ENCODE measurements at regions not wholly inside any gene's neighbourhood (a gene's known extent, or its start where the extent isn't known, plus 50 kb on each side); places are given as distances from the start of the nearest gene placed in this dataset.

DNA sequence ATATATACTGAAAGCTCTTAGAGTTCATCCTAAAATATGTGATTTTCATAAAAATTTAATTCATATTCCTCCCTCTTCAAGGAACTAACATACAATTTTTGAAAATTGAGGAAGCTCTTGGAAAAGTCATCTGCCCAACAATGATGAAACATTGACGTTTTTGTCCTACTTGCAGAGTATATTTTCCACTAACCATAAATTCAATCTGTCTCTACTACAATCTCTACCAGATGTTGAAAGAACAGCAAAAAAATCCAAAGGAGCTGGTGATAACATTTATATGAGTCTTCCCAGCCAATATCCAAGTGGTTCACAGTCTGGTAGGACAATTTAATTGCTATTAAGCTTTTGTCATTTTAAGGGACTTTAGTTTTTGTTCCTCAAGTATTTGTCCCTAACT, 81.1 kb upstream of the NR3C1 start:
- DNase-seq = no peak

DNA sequence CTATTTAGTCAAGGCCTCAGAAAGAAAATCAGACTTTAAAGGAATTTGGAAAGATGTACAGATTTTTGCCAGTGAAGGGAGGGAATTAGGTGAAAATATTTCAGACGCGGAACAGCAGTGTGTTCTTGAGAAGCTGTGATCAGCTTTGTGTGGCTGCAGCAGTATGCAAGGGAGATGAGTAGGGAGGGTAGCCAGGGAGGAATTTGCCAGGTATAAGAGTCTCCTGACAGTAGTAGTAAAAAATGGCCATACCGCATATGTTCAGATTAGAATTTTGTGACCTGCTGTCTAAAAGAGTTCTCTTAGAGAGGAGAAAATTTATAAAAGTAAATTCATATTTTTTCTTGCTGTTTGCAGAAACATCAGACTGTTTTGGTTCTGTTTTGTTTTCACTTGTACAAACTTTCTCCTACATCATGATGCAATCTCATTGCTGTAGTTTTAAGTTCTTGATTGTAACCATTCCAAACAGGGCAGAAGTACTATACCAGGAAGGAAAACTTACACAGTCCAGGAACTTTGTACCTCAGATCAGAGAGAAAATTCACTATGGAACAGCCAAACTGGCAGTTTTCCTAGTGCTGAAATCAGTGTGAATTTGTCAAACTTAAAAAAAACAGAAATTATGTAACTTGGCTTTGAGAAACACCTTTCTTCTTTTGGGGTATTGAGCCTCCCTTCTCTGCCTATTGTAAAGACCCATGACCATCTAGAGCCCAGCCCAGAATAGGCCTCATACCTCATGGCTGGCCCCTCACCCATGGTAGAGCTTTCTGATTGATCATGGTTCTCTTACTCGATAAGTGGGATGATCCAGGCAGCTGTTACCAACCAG, 78.4 kb upstream of the NR3C1 start:
- no peak for DNase-seq

DNA sequence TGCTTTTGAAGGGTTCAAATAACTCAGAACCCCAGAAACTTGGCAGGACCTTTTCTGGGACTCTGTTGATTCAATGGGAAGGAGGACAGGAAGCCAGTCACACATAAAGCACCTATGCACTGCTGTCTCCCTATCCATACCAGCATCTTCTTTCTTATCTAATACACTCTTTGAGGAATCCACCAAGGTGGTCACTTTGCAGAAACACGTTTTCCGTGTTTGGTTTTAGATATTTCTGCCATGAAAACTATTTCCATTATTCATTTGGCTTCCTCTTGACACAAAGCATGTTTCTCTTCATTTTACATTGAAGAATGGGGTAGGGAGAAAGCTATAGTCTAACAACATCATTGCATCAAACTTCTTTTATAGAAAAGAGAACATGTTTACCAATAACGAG, 76.5 kb upstream of the NR3C1 start:
- no peak for DNase-seq

DNA sequence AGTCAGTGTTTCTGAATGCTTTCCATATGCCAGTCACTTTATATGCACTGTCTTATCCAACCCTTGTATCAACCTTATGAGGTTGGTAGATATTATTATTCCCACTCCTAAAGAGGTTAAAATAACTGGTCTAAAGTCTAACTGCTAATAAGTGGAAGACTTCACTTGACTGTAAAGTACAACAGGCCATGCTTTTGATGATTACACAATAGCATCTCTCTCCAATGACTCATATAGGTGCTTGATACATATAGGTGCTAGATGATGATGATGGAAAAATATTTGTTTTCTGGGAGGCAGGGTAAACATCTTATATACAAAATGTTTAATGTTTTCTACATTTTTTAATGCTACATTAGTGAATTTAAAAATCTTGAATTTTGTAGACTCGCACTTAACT, 75.9 kb upstream of the NR3C1 start:
- DNase-seq = no peak

DNA sequence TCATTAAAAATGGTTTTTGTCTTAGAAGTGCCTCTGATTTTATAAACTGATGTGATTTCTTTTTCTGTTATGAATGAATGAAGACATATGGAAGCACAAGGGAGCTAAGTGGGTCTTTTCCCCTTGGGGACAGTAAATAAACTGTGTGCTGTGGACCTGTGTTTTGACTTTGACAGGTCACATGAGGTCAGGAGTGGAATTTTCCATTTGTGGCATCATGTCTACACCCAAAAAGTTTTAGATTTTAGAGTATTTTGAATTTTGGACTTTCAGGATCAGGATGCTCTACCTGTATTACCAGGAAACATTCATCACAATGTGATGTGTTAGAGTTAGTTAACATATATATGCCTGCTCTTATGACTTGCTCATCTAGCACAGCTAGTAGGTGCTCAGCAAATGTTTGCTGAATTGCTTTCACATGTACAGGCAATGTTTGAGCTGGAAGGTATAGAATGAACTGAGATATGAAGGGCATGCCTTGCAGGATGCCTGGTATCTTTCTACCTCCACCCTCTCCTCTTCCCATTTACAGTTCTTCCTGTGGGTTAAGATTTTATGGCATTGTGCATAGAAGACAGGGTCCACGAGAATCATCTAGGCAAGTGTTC, 73.2 kb upstream of the NR3C1 start:
- no peak for DNase-seq

DNA sequence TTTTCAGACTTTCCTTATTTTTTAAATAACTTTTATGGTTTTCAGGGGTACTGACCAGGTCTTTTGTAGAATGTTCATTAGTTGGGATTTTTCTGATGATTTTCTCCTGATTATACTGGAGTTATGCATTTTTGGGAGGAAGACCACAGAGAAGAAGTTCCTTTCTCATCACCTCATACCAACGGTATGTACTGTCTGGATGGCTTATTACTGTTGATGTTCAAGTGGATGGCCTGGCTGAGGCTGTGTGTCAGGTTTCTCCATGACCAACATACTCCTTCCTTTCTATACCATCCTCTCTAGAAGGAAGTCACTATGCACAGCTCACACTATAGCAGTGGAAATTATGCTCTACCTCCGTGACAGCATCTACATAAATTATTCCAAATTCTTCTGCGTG, 71.1 kb upstream of the NR3C1 start:
- DNase-seq = no peak

DNA sequence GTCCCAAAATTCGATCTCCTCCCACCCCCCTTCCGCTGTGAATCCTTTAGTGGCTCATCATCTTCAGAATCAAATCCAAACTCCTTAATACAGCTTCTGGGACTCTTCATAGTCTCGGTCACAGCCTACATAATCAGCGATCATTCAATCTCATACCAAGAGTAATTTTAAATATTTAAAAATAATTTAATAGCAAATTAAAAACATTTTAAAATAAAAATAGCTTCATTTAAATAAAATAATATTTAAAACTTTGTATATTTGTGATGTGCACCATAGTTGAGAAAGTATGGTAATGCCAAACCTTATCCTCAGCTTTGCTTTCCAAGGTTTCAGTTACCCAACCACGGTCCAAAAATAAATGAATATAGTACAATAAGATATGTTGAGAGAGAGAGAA, 70.0 kb upstream of the NR3C1 start:
- no peak for DNase-seq

DNA sequence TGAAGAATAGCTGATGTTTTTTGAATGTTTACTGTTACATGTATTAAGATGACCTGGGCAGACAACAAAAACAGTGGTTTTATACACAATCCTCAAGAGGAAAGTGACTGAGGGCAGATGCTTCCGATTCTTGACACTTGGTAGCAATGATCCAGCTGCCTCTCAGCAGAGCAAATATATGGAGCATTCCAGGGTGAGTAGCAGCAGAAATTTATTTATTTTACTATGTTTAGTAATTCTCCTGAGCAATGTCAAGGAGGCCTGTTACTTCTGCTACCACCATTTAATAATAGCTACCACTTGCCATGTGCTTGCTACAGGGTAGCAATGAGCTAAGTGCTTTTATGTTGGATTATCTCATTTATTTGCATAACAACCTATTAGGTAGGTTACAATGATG, 69.1 kb upstream of the NR3C1 start:
- no peak for DNase-seq

DNA sequence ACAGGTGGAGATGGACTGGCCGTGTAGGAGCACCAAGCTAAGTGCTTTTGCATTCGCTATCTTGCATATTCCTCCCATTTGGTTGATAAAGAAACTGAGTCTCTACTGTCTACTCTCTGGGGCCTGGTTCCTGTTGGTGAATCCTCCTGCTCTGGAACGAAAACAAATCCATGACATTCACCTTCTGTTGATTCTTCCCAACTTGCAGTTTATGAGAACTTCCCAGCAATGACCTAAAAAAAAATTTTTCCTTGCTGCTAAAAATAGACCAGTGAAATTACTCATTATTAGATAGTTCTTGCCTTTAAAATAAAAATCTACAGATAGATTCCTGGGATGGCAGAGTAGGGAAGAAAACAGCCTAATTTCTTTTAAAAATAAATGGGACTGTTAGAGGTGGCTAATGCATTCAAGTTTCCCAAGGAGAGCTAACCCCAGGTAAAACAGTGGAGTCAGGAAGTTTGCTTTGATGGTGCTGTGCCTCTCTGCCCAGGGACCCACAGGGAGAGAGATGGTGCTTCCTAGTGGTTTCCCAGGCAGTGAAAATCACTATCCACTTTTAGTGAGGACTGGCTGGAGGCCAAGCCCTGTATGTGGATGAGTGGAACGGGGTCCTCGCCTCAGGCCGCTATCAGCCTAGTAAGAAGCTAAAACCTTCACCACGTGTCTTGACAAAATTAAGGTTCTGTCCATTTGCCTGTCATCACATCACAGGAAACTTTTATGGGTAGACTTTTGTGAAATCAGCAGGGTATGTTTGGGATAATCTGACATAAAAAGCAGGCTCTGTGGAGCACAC, 68.4 kb upstream of the NR3C1 start:
- no peak for DNase-seq

DNA sequence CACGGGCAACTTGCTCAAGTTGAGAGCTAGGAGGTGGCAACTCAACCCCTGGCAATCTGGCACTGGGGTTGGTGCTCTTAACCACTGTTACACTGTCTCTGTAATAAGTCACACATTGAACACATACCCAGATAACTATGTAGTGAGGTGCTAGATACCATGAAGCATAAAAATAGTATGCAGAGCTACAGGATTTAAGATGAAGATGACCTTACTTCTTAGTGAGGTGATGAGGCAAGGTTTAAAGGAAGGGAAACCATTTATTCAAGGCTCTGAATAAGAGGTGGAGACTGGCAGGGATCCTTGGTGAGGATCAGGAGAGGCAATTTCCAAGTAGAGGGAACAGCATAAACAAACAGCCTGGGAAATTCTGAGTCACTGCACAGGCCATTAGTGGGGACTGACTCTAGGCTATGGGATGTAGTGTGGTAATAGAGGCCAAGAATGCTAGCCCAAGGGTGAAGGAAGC, 67.6 kb upstream of the NR3C1 start:
- no peak for DNase-seq

DNA sequence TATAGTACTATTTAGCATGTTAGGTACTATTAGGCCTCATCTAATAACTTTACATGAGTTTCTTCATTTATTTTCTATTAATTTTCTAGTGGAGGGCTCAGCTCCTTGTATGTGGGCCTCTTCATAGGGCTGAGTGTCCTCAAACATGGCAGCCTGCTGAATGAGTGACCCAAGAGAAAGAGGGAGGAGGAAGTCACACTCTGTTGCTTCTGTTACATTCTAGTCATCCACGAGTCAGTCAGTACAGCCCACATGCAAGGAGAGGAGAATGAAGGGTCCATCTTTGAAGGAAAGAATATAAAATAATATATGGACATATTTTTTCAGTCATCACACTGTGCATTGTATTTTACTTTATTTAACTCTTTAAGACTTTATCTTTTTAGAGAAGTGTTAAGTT, 66.6 kb upstream of the NR3C1 start:
- no peak for DNase-seq

DNA sequence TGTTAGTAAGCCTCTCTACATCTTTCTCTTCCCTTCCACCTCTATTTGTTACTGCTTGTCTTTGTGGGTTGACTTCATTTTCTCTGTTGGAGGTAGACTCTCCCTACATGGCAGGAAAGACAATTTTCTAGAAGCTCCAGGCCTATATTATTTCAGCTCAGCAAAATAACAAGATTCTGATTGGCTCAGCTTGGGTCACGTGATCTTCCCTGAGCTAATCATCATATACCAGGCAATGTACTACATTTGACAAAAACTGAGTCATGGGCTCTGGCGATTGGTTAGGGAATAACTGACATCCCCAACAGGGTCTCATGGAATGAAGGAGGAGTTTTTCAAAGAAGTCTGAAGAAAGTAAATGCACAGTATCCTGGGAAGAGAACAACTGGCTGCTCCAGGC, 65.6 kb upstream of the NR3C1 start:
- no peak for DNase-seq

DNA sequence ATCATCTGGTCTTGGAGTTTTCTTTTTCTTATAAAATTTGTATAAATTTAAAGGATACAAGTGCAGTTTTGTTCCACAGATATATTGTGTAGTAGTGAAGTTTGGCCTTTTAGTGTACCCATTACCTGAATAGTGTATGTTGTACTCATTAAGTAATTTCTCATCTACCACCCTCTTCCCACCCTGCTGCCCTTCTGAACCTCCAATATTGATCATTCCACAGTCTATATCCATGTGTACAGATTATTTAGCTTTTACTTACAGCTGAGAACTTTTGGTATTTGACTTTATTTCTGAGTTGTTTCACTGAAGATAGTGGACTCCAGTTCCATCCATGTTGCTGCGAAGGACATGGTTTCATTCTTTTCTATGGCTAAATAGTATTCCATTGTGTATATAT, 63.1 kb upstream of the NR3C1 start:
- DNase-seq = no peak

DNA sequence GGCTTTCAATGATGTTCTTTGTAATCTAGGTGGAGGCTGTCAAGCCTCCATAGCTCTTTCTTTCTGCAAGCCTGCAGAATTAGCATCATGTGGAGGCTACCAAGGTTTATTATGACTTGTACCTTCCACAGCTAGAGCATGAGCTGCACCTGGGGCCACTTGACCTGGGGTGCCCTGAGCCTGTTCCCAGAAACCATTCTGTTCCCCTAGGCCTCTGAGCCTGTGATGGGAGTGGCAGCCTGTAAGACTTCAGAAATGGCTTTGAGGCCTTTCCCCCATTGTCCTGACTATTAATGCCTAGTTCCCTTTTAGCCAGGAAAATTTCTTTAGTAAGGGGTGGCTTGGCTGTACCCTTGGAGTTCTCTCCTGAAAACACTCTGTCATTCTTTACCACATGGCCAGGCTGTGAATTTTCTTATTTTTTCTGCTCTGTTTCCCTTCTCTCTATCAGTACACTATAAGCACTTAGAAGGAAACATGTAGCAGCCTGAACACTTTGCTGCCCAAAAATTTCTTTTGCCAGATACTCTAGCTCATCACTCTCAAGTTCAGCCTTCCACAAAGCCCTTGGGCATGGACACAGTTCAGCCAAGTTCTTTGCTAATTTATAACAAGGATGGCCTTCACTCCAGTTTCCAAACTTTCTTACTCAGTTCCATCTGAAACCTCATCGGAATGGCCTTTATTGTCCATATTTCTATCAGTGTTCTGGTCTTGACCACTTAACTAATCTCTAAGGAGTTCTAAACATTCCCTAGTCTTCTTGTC, 61.4 kb upstream of the NR3C1 start:
- DNase-seq = no peak

DNA sequence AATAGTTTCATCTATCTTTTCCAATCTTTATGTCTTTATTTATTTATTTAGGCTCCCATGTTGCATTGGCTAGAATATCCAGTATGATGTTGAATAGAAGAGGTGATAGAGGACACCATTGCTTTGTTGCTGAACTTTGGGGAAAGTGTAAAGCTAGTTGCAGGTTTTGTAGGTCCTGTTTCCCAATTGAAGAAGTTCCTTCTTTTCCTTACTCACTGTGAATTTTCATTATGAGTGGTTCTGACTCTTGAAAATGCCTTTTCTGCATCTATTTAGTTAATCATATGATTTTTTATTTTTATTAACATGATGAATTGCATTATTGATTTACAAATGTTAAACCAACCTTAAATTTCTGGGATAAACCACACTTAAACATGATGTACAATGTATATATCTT, 58.9 kb upstream of the NR3C1 start:
- DNase-seq = no peak

DNA sequence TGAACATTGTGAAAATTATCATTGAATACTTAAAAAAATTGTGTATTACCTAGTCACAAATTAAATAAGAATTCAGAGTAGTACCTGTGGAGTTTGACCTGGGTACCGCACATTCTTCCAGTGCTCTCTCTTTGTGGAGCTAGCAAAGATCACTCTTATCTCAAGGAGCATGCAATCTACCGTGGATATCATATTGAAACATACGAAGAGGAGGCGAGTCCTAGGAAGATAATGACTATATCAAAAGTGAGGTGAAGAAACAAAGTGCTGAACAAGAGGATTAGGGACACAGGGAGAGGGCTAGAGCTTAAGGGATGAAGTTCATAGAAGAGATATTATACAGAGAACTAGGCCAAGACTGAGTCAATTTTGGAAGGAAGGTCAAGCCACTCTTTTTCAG, 55.9 kb upstream of the NR3C1 start:
- no peak for DNase-seq

DNA sequence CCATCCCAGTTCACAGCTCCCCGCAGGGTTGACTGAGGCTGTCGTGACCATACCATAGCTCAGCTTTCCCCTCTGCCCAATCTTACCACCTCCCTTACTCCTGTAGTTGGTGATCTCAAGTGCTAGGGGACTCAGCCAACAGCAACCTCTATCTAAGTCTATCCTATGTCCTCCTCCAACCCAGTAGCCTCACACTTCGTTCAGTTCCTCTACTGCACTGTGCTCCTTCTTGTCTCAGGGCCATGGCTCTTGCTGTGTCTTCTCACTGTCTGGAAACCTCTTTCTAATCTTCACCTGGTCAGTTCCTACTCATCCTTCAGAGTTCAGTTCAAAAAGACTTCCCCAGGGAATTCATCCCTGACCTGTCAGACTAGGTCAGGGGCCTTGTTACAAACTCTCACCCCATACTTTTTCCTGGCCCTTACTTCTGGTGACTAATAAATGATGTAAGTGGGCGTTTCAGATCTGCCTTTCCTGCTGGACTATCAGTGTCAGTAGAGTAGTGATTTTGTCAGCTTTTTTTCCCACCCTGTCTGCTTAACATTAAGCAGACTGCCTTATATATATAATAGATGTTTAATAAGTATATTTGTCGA, 53.6 kb upstream of the NR3C1 start:
- DNase-seq = no peak

DNA sequence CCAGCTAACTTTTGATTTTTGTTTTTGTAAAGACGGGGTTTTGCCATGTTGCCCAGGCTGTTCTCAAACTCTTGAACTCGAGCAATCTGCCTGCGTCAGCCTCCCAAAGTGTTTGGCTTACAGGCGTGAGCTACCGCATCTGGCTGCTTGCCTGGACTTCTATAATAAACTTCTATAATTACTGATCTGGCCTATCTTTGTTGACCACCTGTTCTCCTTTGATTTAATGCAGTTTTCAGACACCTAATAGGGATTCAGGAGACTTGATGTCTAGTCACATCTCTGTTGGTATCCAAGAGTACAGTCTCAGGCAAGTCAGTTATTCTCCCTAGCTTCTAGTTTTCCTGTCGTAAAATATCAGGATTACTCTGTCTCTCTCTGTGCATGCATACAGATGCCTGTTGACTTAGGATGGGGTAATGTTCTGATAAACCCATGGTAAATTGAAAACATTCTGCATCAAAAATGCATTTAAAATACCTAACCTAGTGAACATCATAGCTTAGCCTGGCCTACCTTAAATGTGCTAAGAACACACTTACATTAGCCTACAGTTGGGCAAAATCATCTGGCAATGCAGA, 51.5 kb upstream of the NR3C1 start:
- DNase-seq = no peak

DNA sequence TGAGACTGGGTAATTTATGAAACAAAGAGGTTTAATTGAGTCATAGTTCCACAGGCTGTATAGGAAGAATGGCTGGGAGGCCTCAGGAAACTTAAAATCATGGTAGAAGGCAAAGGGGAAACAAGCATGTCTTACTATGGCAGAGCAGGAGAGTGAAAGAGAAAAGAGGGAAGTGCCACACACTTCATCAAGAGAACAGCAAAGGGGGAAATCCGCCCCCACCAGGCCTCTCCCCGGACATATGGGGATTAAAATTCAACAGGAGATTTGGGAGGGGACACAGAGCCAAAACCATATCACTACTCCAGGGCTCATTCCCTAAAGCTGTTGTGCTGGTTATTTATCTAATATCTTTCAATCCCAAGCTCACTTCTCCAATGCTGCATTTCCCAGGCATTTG, 50.2 kb upstream of the NR3C1 start:
- no peak for DNase-seq
